Fibroblast of lung (primary cell): ENCODE measurements at regions not wholly inside any gene's neighbourhood (a gene's known extent, or its start where the extent isn't known, plus 50 kb on each side); places are given as distances from the start of the nearest gene placed in this dataset.

Experiments used
- DNase-seq, 2 donors: peaks; one replicate each; pipeline versions ENCODE4 v3.0.0 to v3.0.0-alpha.2; 2010; ENCODE audit warnings: low read depth in 2 of 2
- H2AFZ ChIP-seq: 2 replicates; pipeline ENCODE4 v1.5.1; 2012; ENCODE audit warnings: low read length, control low read depth, inconsistent platforms
- H3K27ac ChIP-seq: 2 replicates; pipeline ENCODE4 v1.5.1; 2011; ENCODE audit warnings: low read length, control low read depth; ENCODE audit not compliant: insufficient read depth
- H3K27me3 ChIP-seq: 2 replicates; pipeline ENCODE4 v1.5.1; 2011; ENCODE audit warnings: mild to moderate bottlenecking, low read length; ENCODE audit not compliant: control insufficient read depth, insufficient read depth
- H3K36me3 ChIP-seq: 2 replicates; pipeline ENCODE4 v1.5.1; 2011; ENCODE audit warnings: low read length; ENCODE audit not compliant: control insufficient read depth, insufficient read depth
- H3K4me1 ChIP-seq: 2 replicates; pipeline ENCODE4 v1.5.1; 2011; ENCODE audit warnings: low read length; ENCODE audit not compliant: control insufficient read depth, insufficient read depth; ENCODE audit errors: extremely low read depth
- H3K4me2 ChIP-seq: 2 replicates; pipeline ENCODE4 v1.5.1; 2011; ENCODE audit warnings: low read length, control low read depth; ENCODE audit not compliant: insufficient read depth; ENCODE audit errors: extremely low read depth
- H3K4me3 ChIP-seq, 4 experiments: fragments of 200-600 bp in 1 of 4; sonication (generic) in 1 of 4; replicated peaks in 1 of 4; 2 replicates each; pipeline ENCODE4 v1.5.1; 2011 to 2016; ENCODE audit warnings: low read length in 4 of 4, low read depth in 3 of 4, mild to moderate bottlenecking in 3 of 4, control low read depth in 2 of 4, inconsistent platforms in 1 of 4, mixed read lengths in 1 of 4; ENCODE audit not compliant: insufficient read depth in 1 of 4; ENCODE audit errors: control extremely low read depth in 1 of 4
- H3K79me2 ChIP-seq: 2 replicates; pipeline ENCODE4 v1.5.1; 2012; ENCODE audit warnings: mild to moderate bottlenecking, low read length, inconsistent platforms; ENCODE audit not compliant: control insufficient read depth, insufficient read depth
- H3K9ac ChIP-seq: 2 replicates; pipeline ENCODE4 v1.5.1; 2011; ENCODE audit warnings: mild to moderate bottlenecking, low read length, control low read depth; ENCODE audit not compliant: insufficient read depth
- H3K9me3 ChIP-seq: 2 replicates; pipeline ENCODE4 v1.5.1; 2012; ENCODE audit warnings: low read depth, low read length; ENCODE audit not compliant: control insufficient read depth, insufficient read depth
- H4K20me1 ChIP-seq: 2 replicates; pipeline ENCODE4 v1.5.1; 2011; ENCODE audit warnings: low read length; ENCODE audit not compliant: control insufficient read depth, insufficient read depth; ENCODE audit errors: extremely low read depth
- EZH2 ChIP-seq: IDR thresholded peaks from 2 replicates; pipeline ENCODE4 v1.5.1; 2012; ENCODE audit warnings: low read length, control low read depth, mild to moderate bottlenecking; ENCODE audit errors: missing control alignments
- TF ChIP-seq, protein P1 (sequence below), 2 donors: IDR thresholded peaks in 1 of 2; conservative IDR thresholded peaks in 1 of 2; 1 replicate in 1 of 2; 2 replicates in 1 of 2; pipeline ENCODE4 v1.5.1; 2011 to 2012; ENCODE audit warnings: low read length in 2 of 2, control low read depth in 1 of 2, inconsistent platforms in 1 of 2, low read depth in 1 of 2, mild to moderate bottlenecking in 1 of 2

DNA sequence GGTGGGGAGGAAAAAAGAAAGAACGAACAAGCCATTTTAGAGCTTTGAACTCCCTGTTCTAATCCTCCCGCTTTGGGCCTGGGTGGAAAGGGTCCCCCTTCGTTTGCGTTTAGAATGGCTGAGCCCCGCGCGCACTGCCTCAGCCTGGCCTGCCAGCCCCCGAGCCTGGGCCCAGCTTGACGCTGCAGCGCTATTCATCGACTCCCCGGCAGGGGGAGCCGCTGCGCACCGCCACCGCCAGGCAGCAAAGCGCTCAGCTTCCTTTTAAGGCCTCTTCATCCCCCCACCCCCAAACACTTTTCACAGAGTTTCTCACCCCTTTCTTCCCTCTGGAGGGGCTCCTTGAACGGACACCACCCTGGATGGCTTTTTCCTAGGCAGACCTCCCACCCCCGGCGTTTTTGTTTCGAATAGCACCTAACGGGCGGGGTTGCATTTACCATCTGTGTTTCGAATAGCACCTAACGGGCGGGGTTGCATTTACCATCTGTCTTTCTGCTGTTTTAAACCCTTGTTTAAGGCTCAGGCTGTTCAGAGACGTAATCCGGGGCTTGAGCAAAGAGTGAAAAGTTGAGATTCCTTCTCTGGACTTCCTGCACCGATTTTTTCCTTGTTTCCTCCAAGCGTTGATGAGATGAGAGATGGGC, 56.4 kb upstream of the PIWIL1 start:
- no peaks in the 10 kb centered on the region for H3K9me3 ChIP-seq
- no peak for DNase-seq
- no peak overlapping the region for H3K4me3 ChIP-seq
- no peak overlapping the region for H3K27ac ChIP-seq
- H3K36me3 ChIP-seq, result no peaks in the 10 kb centered on the region
- H3K79me2 ChIP-seq, result no peaks in the 10 kb centered on the region
- TF ChIP-seq, protein P1, sequence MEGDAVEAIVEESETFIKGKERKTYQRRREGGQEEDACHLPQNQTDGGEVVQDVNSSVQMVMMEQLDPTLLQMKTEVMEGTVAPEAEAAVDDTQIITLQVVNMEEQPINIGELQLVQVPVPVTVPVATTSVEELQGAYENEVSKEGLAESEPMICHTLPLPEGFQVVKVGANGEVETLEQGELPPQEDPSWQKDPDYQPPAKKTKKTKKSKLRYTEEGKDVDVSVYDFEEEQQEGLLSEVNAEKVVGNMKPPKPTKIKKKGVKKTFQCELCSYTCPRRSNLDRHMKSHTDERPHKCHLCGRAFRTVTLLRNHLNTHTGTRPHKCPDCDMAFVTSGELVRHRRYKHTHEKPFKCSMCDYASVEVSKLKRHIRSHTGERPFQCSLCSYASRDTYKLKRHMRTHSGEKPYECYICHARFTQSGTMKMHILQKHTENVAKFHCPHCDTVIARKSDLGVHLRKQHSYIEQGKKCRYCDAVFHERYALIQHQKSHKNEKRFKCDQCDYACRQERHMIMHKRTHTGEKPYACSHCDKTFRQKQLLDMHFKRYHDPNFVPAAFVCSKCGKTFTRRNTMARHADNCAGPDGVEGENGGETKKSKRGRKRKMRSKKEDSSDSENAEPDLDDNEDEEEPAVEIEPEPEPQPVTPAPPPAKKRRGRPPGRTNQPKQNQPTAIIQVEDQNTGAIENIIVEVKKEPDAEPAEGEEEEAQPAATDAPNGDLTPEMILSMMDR (conservative IDR thresholded peaks at IDR 0.05 in 1 of 2, IDR thresholded peaks at IDR 0.05 in 1 of 2; ENCODE audit: low read depth in 1 of 2, low read length in 2 of 2), result peak; percentile 26 to 30
- no peak for TF ChIP-seq EZH2
- H3K4me2 ChIP-seq, result no peak overlapping the region
- H3K4me1 ChIP-seq, result no peaks in the 10 kb centered on the region
- H2AFZ ChIP-seq, result no peak overlapping the region
- no peaks in the 10 kb centered on the region for H4K20me1 ChIP-seq
- H3K27me3 ChIP-seq, result no peaks in the 10 kb centered on the region
- no peak overlapping the region for H3K9ac ChIP-seq

DNA sequence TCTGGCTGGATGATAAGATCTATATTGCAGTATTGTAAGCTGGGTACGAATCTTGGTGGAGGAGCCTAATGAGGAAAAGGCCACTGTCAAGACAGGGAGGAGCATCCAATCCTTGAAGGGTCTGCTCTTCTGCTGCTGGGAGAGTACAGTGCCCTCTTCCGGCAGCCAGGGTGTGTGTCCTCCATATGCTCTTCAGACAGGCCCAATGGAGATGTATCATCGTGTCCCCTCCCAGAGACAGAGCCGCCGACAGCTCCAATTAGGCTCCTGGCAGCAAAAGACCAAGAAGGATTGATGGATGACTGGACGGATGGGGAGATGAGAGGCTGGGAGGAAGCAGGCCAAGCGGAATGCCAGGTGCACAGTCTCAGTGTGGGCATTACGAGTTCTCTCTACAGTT, 51.6 kb upstream of the PIWIL1 start:
- no peaks in the 10 kb centered on the region for H4K20me1 ChIP-seq
- TF ChIP-seq EZH2, result no peak
- TF ChIP-seq, protein P1 (conservative IDR thresholded peaks at IDR 0.05 in 1 of 2, IDR thresholded peaks at IDR 0.05 in 1 of 2; ENCODE audit: low read depth in 1 of 2, low read length in 2 of 2), result no peak
- H3K9me3 ChIP-seq, result no peaks in the 10 kb centered on the region

DNA sequence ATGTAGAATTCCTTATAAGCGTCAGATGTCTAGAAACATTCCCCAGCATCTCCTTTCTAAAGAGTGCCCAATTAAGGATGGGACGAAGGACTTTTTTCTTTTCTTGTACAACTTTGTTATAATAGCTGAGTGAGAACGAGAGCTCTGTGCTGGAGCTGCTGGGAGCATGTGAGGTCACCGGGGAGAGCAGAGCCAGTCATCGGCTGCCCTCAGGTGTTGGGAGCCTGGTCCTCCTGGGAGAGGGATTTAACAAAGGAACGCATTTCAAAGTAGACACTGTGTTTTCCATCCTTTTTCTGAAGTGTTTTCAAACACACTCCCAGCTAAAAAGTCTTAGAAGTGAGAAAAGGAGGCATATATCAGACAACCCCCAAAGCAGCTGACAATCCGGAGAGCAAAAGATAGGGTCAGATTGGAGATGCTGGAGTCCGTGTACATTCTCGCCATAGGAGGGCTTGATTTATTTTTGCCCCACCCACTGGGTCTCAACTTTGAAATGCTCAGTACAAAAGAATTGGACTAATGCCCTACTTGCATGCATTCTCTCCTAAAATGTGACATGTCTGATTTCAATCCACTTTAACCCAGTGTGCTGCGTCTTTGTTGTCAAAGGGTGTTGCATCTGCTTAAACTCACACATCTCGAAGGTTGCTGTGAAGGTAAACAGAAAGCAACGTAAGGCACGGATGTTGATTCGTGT, 50.8 kb upstream of the PIWIL1 start:
- Histone ChIP-seq H3K4me1 (no peaks in the 10 kb centered on the region), H3K27ac (no peak overlapping the region), H2AFZ (no peak overlapping the region), H3K4me2 (no peak overlapping the region), H3K36me3 (no peaks in the 10 kb centered on the region), H3K9ac (no peak overlapping the region), H4K20me1 (no peaks in the 10 kb centered on the region), H3K4me3 (no peak overlapping the region), H3K27me3 (no peaks in the 10 kb centered on the region), H3K9me3 (no peaks in the 10 kb centered on the region), H3K79me2 (no peaks in the 10 kb centered on the region)
- no peak for DNase-seq
- TF ChIP-seq EZH2, result no peak
- TF ChIP-seq, protein P1 (conservative IDR thresholded peaks at IDR 0.05 in 1 of 2, IDR thresholded peaks at IDR 0.05 in 1 of 2; ENCODE audit: low read depth in 1 of 2, low read length in 2 of 2), result no peak

More for the DNA sequence above, 51.6 kb upstream of the PIWIL1 start:
- Histone ChIP-seq H3K27ac (no peak overlapping the region), H3K4me1 (no peaks in the 10 kb centered on the region), H3K4me2 (no peak overlapping the region), H3K27me3 (no peaks in the 10 kb centered on the region), H3K4me3 (no peak overlapping the region), H3K9ac (no peak overlapping the region), H2AFZ (no peak overlapping the region), H3K79me2 (no peaks in the 10 kb centered on the region), H3K36me3 (no peaks in the 10 kb centered on the region)
- no peak for DNase-seq
